GM18499 (cell line): ENCODE measurements at regions not wholly inside any gene's neighbourhood (a gene's known extent, or its start where the extent isn't known, plus 50 kb on each side); places are given as distances from the start of the nearest gene placed in this dataset.

ENCODE experiments used
- ATAC-seq: cut with Tn5 transposase; IDR thresholded peaks from one replicate; pipeline ENCODE4 v1.9.1; 2021; ENCODE audit warnings: moderate number of reproducible peaks; ENCODE audit not compliant: insufficient read depth, unreplicated experiment

- no peak for ATAC-seq
These were observed 674.5 kb downstream of the KCNJ3 start for GRCh38 chr2:155372969-155373368.

GRCh38 chr2:155368934-155369333 lies 670.4 kb downstream of the KCNJ3 start:
- no peak for ATAC-seq

GRCh38 chr2:155364766-155365165 lies 666.3 kb downstream of the KCNJ3 start:
- ATAC-seq: no peak

- ATAC-seq: no peak
These were observed 664.9 kb downstream of the KCNJ3 start for GRCh38 chr2:155363349-155363888.

GRCh38 chr2:155357172-155357571 lies 658.7 kb downstream of the KCNJ3 start:
- ATAC-seq: no peak

GRCh38 chr2:155356250-155356649 lies 657.8 kb downstream of the KCNJ3 start:
- no peak for ATAC-seq

GRCh38 chr2:155350783-155351580 lies 652.5 kb downstream of the KCNJ3 start:
- no peak for ATAC-seq

GRCh38 chr2:155332016-155332415 lies 633.5 kb downstream of the KCNJ3 start:
- no peak for ATAC-seq

- ATAC-seq: no peak
These were observed 621.7 kb downstream of the KCNJ3 start for GRCh38 chr2:155320236-155320635.

GRCh38 chr2:155318710-155319109 lies 620.2 kb downstream of the KCNJ3 start:
- no peak for ATAC-seq

- no peak for ATAC-seq
These were observed 617.3 kb downstream of the KCNJ3 start for GRCh38 chr2:155315768-155316167.

GRCh38 chr2:155310589-155310988 lies 612.1 kb downstream of the KCNJ3 start:
- ATAC-seq: no peak

- ATAC-seq: no peak
These were observed 611.0 kb downstream of the KCNJ3 start for GRCh38 chr2:155309483-155309882.

- no peak for ATAC-seq
These were observed 610.0 kb downstream of the KCNJ3 start for GRCh38 chr2:155308367-155309009.

- no peak for ATAC-seq
These were observed 602.7 kb downstream of the KCNJ3 start for GRCh38 chr2:155301221-155301620.

GRCh38 chr2:155298001-155298400 lies 599.5 kb downstream of the KCNJ3 start:
- no peak for ATAC-seq

- ATAC-seq: no peak
These were observed 595.9 kb downstream of the KCNJ3 start for GRCh38 chr2:155294358-155294757.

GRCh38 chr2:155281907-155282306 lies 583.4 kb downstream of the KCNJ3 start:
- ATAC-seq: no peak

- no peak for ATAC-seq
These were observed 574.8 kb downstream of the KCNJ3 start for GRCh38 chr2:155273323-155273722.

- no peak for ATAC-seq
These were observed 568.1 kb downstream of the KCNJ3 start for GRCh38 chr2:155266583-155266982.

- ATAC-seq: no peak
These were observed 567.6 kb downstream of the KCNJ3 start for GRCh38 chr2:155266109-155266508.

- ATAC-seq: no peak
These were observed 558.3 kb downstream of the KCNJ3 start for GRCh38 chr2:155256803-155257202.
